GM18511 (cell line): ENCODE measurements at regions not wholly inside any gene's neighbourhood (a gene's known extent, or its start where the extent isn't known, plus 50 kb on each side); places are given as distances from the start of the nearest gene placed in this dataset.

ENCODE experiments used
- ATAC-seq: cut with Tn5 transposase; IDR thresholded peaks from one replicate; pipeline ENCODE4 v1.9.1; 2021; ENCODE audit warnings: mild to moderate bottlenecking, moderate library complexity; ENCODE audit not compliant: unreplicated experiment

DNA sequence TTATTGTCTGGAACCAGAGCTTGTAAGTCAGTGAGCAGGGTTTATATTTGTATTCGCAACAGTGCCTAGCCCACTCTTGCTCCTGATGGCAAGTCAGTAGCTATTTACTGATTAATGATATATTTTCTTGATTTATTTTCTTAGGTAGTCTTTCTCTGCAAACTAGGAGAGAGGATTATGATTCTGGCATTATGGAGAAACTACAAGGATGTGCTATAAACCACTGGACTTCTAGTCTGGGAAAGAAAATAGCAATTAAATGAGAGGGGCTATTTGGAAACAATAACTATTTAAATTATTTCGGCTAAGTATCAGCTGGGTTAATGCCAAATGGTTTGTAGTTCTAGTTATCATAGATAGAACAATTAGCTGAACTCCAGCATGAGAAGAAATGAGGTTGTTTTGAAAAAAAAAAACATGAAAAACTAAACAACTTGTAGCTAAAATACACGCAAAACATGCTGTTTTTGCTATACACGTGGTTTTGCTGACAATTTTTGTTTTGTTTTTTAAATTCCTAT lies 304.9 kb upstream of the TCF21 start:
- no peak for ATAC-seq

DNA sequence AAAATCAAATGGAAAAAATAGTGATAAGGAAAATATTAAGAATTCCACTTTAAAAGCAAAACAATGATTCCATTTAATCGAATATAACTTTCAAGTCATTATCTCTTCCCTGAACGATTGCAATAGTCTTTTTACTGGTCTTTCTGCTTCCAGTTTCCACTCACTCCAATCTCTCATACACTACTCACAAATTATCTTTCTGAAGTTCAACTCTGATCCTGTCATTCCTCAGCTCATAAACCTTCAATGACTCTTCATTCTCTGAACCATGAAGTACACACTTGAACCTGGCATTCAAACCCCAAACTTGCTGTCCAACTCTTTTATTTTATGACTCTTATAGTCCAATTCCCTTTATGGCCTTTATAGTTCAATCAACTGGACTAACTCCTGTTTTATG lies 304.1 kb upstream of the TCF21 start:
- no peak for ATAC-seq

DNA sequence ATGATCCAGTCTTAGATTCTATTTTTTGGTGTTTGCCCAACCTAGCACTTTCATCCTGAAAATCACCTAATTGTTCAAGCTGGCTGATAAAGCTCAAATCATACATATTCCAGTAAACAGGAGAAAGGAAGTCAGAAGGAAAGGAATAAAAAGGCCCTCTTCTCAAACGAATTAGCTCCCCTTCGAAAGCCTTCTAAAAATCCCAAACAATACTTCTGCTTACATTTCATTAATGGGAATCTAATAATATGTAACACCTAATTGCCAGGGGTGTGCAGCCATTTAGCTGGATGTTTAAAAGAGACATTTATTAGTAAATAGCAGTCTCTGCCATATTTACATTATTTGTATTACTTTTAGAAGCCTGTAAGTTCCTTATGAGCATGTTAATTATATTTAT lies 302.9 kb upstream of the TCF21 start:
- no peak for ATAC-seq

DNA sequence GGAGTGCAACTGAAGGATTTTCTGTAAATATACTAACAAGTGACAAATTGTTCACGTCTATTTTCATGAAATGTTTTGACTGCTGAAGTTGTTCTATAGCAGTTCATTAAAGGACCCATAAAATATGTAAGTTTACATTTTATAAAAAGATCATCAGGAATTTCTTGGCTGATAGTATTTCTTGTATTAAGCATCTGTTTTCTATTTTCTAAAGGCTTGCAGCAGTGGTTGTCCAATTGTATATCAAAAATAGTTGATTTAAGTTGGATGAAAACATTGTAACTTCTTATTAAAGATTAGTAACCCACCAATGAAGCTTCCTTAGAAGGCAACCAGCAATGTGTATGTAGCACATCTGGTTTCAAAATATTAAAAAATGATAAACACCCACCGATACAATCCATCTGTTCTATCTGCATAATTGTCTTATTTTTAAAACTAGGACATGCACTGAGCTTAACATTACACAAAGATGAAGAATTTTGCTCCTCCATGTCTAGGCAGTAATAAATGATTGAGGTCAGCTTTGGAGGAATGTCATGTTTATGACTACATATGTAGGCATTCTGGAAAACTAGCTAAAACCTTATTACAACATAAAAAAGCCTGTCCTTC lies 301.3 kb upstream of the TCF21 start:
- ATAC-seq = no peak

DNA sequence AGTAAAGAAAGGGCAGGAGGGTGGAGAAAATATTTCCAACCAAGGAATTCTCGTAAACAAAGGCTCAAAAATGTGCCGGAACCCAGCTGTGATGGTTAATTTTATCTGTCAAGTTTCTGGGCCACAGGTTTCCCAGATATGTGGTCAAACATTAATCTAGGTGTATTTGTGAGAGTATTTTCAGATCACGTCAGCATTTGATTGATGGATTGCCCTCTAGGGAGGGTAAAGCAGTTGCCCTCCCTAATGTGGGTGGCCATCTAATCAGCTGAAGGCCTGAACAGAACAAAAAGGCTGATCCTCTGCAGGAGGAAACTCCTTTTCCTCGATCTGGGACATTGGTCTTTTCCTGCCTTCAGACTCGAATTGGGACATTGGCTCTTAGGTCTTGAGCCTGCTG lies 298.7 kb upstream of the TCF21 start:
- no peak for ATAC-seq

DNA sequence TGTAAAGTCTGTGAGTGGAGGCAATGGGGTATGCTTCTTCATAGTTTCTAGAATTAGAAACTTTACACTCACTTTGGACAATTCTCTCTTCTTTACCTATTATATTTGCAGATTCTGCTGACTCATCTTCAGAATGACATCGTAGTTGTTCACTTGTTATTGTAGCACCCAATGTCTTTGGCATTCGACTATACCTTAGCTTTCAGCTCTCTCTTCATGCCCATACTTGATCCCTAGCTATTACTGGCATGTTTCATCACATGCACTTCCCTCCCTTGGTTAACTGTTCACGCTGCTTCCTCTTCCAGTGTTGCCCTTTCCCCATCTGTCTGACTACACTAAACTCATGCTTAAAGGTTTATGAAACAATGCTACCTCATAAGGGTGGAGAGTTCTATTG lies 298.1 kb upstream of the TCF21 start:
- no peak for ATAC-seq

DNA sequence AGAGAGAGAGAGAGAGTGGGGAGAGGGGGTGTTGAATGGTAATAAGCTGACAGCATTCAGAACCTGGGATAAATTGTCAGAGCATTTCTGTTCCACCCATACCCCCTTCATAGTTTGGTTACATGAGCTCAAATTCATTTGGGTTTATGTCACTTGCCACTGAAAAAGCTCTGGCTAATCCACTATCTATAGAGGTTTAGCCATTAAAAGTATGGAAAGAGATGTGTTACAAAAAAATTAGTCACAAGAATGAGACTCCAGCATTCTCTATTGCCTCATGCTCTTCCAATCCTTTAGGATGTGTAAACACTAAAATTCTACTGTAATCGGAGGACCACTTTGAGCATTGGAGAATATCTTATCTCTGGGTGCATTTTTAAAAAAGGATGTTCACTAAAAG lies 297.6 kb upstream of the TCF21 start:
- no peak for ATAC-seq

DNA sequence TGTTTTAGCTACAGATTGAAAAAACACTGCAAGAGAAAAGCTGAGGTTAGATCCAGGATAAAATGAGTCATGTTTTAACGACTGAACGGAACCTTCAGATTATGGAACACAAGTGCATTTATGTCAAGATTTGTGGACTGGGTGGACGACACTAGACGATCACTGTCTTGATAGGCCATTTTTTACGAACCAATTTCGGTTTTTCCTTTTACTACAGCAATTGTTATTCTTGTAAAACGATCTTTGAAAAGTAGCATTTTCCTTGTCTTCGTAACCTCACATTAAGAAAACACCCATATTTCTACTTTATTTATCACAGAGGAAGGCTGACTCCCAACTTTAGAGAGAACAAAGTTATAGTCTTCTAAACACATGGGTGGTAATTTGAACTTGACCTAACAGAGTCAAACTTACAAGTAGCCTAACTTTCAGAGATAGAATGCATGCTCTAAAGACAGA lies 294.2 kb upstream of the TCF21 start:
- no peak for ATAC-seq

DNA sequence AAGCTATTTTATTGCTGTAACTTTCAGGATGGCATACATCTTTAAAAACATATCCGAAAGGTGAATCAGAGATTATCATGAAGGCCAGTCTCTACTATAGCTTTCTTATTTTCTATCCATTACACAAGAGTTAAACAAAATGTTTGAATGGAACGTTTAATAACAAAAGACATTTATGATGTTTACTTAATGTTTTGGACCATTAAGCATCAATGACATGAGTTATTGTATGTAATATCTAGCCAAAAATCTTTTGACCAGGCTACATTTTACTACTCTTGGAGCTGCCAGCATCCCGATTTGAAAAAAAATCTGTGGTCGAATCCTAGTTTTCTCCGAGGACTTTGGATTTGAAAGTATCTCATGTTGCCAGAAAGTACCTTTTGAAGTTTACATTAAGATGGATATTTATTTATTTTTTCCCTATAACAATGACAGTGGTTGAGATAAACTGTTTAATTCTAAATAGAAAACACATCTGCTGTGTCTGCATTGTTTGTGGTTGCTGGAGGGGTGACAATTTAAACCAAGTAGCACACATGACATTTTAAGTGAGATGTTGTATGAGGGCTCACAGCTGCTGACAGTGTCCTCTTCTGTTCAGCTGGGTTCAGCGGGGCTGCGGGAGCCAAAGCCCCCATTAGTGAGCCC lies 293.7 kb upstream of the TCF21 start:
- ATAC-seq = no peak

DNA sequence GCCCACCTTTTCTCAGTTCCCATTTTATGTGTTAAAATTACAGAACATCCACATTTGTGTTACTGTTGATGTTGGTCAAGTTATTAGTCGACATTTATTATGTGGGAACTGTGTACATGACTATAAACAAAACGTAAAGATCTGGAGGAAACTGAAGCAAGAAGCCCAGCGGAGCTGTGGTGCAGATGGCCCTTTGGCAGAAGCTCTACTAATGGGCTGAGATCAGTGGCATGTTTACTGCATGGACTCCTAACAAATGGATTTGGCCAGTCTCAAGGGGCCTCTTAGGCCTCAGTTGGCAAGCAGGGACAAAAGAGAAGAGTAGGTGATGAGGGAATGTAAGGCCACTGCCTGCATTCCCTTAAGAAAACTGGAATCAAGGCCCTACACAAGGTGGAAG lies 282.1 kb upstream of the TCF21 start:
- ATAC-seq = no peak

DNA sequence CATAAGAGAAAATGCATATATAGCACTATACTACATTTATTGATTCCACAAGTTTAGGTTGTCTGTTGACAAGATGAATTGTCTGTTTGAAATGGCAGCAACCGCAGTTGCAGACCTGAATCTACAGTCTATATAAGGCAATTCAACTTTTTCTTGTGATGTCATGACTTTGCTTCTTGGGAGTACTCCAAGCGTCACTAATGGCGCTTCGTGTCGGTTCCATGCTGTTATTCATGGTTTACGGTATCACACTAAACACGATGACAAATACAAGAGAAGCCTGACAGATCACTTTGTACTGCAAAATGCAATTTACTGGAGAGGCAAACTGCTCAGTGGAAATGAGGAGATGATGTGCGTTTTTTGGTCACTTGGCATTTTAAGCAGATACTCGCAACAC lies 280.3 kb upstream of the TCF21 start:
- no peak for ATAC-seq

DNA sequence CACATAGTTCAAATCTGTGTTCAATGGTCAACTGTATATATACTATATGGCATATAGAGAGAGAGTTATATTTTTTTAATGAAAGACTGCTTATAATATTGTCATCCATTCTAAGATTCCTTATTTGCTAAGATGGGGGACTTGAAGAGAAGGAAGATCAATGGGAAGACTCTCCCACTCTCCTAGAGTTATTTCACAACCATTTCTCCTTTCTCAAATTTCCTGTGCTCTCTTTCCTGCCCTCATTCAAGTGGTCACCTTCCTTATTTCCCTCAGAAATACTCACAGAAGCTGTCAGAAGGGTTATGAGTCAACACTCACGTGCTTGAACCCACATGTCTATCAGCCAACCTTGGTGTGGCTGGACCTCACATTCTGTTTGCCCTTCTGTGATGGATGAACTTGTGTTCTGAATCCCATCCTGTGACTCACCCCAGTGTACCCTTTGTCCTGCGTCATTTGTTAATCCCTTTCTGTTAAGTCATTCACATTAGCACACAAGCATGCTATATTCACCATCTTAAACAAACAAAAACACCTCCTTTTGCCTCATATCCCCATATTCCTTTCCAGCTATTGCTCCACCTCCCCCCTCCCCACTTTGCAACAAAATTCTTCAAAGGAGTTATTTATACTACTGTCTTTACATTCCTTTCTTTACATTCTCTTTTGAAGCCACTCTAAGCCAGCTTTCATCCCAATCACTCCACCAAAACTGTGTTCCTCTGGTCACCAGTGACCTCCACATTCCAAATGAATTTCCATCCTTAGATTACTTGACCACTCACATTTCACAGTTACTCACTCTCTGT lies 279.3 kb upstream of the TCF21 start:
- ATAC-seq = no peak

DNA sequence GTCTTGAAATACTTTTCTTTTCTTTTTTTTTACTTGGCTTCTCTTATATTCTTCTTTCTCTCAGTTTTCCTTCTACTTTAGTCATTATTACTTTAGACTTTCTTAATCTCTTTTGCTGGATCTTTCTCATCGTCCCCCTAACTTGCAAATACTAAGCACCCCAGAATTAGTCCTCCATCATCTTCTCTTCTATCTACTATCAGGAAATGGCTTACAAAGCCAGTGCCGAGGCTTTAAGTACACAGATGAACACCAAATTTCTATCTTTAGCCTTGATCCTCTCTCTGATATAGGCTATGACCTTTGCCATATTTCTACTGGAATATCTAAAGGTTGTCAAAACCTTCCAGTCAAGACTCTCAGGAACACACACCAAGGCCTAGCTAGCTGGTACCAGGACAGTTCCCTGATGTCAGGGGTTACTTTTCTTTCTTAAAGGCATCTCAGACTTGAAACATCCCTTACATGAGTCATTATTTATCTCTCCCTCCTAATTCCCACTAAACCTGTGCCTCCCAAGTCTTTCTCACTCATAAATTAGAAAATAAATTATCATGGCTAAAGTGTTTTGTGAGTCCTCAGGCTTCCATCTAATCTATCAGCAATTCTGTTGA lies 278.6 kb upstream of the TCF21 start:
- ATAC-seq = no peak

DNA sequence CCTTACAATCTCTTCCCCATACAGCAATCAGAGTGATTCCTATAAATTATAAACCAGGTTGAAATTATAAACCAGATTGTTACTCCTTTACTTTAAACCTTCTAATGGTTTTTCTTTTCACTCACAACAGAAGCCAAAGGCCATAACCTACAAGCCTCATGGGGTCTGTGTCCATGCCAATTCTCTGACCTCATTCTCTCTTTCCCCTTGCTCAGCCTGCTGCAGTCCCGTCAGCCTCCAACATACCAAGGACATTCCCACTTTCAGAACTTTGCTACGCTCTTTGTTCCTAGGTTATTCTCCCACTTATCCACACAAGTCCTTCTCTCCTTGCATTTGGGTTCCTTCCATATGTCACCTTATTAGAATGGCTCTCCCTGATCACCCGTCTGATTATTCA lies 277.9 kb upstream of the TCF21 start:
- ATAC-seq = no peak

DNA sequence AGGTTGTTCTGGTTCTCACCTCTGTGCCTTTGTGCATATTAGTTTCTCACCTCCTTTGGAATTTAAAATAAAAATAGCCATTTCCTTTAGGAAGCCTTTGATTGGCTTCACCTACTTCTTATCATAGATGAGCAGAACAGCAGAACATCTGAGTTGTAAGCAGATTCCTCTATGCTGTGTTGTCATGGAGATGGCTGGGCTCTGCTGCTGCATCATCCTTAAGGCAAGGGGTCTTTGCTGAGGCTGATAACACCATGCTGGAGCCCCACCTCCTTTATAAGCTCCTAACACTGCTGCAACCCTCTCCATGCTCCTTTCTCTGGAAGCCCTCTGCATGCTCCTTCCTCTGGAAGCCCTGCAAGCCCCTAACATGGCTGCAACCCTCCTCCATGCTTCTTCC lies 276.5 kb upstream of the TCF21 start:
- no peak for ATAC-seq

DNA sequence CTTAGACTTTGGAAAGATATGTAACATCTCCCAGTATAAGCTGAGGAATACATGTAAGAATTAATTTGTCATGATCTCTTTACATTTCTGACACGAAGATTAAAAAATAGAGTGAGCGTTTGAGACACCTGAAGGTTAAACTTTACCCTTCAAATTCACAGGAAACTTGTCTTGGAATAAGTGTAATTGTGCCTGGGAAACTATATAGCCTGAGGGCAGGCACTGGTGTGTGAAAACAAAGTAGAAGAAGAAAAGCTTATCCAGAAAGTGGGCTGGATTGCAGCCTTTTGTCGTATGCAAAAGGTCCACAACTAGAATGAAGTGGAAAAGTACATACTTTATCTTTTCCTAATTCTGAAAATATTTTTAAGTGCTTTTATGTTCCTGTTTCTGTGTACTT lies 275.7 kb upstream of the TCF21 start:
- no peak for ATAC-seq

DNA sequence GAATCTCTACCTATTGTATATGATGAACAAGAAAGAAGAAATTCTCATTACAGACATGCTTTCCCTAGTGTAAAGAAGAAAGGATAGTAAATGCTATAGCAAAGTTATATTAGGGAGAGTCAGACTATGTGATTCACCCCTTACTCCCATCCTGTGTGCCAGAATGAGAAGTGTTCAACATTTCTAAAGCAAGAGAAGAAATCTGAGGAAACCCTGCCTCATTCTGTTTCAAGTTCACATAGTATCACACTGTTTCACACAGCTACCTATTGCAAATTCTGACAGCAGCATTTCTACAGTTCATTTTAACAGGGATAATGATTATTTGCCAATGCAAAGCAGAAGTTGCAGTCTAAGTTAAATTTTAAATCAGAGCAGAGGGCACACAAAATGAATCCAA lies 267.2 kb upstream of the TCF21 start:
- ATAC-seq = no peak

DNA sequence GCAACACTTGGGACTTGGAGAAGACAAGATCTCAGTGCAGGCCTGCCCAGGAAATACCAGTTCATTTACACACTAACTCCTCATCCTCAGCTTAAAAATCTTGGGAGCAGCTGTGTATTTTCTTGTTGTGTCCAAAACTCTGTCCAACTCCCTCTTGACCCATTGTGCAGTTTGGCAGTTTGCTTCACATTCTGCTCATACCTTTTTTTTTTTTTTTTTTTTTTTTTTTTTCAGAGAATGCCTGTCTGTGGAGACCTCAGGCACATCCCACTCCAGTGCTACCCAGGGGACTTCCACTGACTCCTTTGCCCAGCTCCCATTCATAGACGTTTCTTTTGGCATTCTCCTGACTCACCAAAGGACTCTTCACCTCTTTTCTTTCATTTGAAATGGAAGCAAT lies 265.8 kb upstream of the TCF21 start:
- no peak for ATAC-seq

DNA sequence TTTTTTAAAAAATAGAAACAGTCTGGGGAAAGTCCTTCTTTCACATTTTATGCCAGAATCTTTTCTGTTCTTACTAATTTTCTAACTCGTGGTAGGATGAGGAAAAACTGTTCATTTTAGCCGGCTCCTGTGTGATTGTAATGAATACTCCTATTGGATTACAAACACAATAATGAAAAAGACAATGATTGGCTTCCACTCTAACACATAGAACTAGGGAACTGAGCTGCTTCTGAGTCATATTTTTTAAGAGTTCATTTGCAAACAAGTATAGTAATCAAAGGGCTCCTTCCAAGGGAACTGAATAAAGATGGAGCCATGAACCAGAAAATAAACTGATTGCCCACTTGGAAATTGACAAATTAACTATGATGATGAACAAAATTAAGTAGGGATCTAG lies 265.3 kb upstream of the TCF21 start:
- no peak for ATAC-seq

DNA sequence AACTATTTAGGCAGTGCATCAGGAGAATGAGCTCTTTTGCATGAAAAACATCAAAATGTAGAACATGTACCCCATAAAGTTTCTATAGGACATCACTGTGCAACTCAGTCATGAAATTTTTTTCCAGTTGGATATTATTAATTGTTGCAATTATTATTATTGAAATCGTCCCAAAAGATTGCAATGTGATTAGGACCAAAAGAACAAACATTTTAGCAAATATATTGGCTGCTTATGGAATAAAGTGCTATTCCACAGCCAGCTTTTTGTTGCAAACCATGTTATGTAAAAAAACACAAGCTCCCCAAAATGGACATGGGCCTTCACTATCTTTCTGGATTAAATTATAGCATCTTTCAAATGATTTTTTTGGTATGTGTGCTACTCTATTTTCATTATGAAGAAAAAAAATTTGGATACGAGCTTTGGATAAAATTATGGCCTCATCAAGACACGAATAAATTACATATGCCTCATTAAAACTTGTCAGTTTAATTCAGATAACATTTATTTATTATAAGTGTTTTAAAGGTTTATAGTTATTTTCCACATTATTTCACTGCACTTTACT lies 262.7 kb upstream of the TCF21 start:
- no peak for ATAC-seq

DNA sequence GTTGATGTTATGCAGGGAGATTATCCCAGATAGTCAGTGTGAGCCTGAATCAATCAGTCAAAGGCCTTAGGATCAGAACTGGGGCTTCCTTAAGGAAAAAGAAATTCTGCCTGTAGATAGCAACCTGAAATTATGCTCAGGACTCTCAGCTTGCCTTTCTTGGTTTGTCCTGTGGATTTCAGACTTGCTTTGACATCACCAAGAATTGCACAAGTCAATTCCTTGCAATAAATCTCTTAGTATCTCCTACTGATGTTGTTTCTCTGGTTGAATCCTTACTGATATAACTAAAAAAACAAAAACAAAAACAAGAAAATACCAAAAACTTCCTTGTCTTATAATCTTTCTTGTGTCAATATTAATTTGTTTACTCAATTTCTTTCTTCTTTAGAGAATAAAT lies 258.9 kb upstream of the TCF21 start:
- no peak for ATAC-seq
